T-helper 17 cell (primary cell): ENCODE measurements at regions not wholly inside any gene's neighbourhood (a gene's known extent, or its start where the extent isn't known, plus 50 kb on each side); places are given as distances from the start of the nearest gene placed in this dataset.
A peak's percentile ranks its signal among the peaks of the same experiment; 100 is the strongest.

Experiments used
- ATAC-seq: fragments of 150-1000 bp; cut with Tn5 transposase; 2 replicates; pipeline ENCODE4 v1.10.0; 2021; ENCODE audit warnings: mild to moderate bottlenecking, moderate library complexity
- DNase-seq, 3 donors: peaks; one replicate each; pipeline versions ENCODE4 v3.0.0 to v3.0.0-alpha.2; 2020 to 2021
- H3K9me3 ChIP-seq: one replicate; pipeline ENCODE4 v1.7.0; 2013; ENCODE audit warnings: low read length, mild to moderate bottlenecking; ENCODE audit not compliant: control insufficient read depth, poor library complexity, severe bottlenecking
- H3K27ac Mint-ChIP-seq: one replicate; pipeline ENCODE4 v1.8.0; 2022; ENCODE audit warnings: mild to moderate bottlenecking, moderate library complexity, mixed read lengths
- H3K27me3 Mint-ChIP-seq: one replicate; pipeline ENCODE4 v1.8.0; 2022; ENCODE audit warnings: mixed read lengths
- H3K36me3 Mint-ChIP-seq: one replicate; pipeline ENCODE4 v1.8.0; 2022; ENCODE audit warnings: low read depth, mixed read lengths
- H3K4me1 Mint-ChIP-seq: one replicate; pipeline ENCODE4 v1.8.0; 2022; ENCODE audit warnings: mild to moderate bottlenecking, mixed read lengths
- H3K4me3 Mint-ChIP-seq: one replicate; pipeline ENCODE4 v1.8.0; 2022; ENCODE audit warnings: mild to moderate bottlenecking, moderate library complexity, mixed read lengths

DNA sequence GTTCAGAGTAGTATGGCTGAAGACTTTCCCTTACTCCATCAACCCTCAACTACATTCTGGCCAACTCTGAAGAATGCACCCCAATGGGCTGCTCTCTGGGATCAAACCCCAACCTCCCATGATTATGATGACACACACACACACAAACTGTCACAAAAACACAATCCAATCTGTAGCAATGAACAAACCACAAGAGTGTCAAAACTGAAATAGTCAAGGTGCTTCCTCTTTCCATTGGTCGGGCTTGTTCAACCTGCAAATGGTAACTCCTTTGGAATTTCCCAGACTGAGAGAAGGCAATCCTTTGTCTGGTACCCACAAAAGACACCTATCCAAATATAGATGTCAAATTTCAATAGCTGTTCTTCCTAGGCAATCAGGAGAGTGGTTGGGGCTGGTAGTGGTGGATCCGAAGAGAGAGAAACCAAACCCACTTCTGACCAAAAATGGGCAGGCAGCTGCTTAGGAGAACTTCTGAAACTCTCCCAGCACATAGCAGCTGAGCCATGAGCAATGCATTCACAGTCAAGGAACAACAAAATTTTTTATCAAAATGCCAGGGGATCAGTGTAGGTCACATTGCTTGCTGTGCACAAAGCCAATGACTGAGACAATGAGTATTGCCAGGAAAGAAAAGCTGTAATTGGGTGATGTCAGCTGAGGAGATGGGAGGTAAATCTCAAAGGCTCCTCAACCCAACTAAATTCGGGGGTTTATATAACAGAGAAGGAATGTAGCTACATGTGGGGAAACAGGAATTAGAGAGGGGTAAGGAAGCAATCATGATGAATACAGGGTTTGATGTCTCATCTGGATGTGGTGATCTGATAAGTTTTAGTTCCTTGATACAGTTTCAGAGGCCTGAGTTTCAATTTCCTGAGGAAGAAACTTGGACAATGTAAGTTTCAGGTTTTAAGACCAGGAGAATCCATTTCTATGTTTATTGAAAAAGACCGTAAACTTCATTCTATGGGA, 191.4 kb downstream of the KITLG start:
- no peak overlapping the region for H3K4me3 Mint-ChIP-seq
- H3K4me1 Mint-ChIP-seq, result no peaks in the 10 kb centered on the region
- H3K9me3 ChIP-seq, result no peaks in the 10 kb centered on the region
- ATAC-seq (no peak), DNase-seq (no peak)
- no peaks in the 10 kb centered on the region for H3K36me3 Mint-ChIP-seq
- peaks cover 6% of the 10 kb centered on the region for H3K27me3 Mint-ChIP-seq
- H3K27ac Mint-ChIP-seq, result no peak overlapping the region

- no peaks in the 10 kb centered on the region for H3K9me3 ChIP-seq
- DNase-seq, result no peak
- no peaks in the 10 kb centered on the region for H3K4me1 Mint-ChIP-seq
- H3K36me3 Mint-ChIP-seq, result no peaks in the 10 kb centered on the region
- no peak for ATAC-seq
- no peak overlapping the region for H3K27ac Mint-ChIP-seq
- H3K4me3 Mint-ChIP-seq, result no peak overlapping the region
- peaks cover 6% of the 10 kb centered on the region for H3K27me3 Mint-ChIP-seq
Observed at GRCh38 chr12:88390811-88391210, 189.5 kb downstream of the KITLG start.

GRCh38 chr12:88391556-88391955, 188.7 kb downstream of the KITLG start:
- peaks cover 3% of the 10 kb centered on the region for H3K27me3 Mint-ChIP-seq
- H3K4me1 Mint-ChIP-seq, result no peaks in the 10 kb centered on the region
- no peak overlapping the region for H3K27ac Mint-ChIP-seq
- no peak for DNase-seq
- H3K4me3 Mint-ChIP-seq, result no peak overlapping the region
- H3K36me3 Mint-ChIP-seq, result no peaks in the 10 kb centered on the region
- no peaks in the 10 kb centered on the region for H3K9me3 ChIP-seq
- no peak for ATAC-seq

- Mint-ChIP-seq H3K27ac (no peak overlapping the region), H3K27me3 (no peaks in the 10 kb centered on the region), H3K4me3 (no peak overlapping the region), H3K36me3 (no peaks in the 10 kb centered on the region), H3K4me1 (no peaks in the 10 kb centered on the region)
- DNase-seq (no peak), ATAC-seq (no peak)
- no peaks in the 10 kb centered on the region for H3K9me3 ChIP-seq
Observed at GRCh38 chr12:88393017-88393767, 187.1 kb downstream of the KITLG start.

DNA sequence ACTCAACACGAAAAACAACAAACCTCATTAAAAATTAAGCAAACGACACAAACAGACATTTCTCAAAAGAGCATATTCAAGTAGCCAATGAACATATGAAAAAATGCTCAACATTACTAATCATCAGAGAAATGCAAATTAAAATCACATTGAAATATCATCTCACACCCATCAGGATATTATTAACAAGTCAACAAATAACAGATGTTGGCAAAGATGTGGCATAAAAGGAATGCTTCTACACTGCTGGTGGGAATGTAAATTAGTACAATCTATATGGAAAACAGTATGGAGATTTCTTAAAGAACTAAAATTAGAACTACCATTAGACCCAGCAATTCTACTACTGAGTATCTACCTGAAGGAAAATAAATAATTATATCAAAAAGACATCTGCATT, 182.2 kb downstream of the KITLG start:
- Mint-ChIP-seq H3K27me3 (no peaks in the 10 kb centered on the region), H3K36me3 (no peaks in the 10 kb centered on the region), H3K27ac (no peak overlapping the region), H3K4me1 (no peaks in the 10 kb centered on the region), H3K4me3 (no peak overlapping the region)
- H3K9me3 ChIP-seq, result no peaks in the 10 kb centered on the region
- ATAC-seq (no peak), DNase-seq (no peak)

DNA sequence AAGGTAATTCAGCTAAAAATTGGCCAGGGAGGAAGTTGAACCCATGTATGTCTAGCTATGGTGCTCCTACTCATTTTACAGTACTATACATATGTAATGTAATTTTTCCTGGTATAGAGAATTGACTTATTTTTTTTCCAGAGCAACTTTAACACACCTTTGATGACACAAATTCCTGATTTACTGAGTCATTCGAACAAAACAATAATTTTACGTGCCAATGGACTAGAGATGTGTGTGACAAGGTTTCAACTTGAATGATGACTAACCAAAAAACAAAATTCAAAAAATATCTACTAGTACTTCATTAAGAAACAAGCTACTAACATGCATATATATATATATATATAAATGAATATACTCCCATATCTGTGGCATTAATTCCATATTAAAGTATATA, 180.5 kb downstream of the KITLG start:
- ATAC-seq (no peak), DNase-seq (no peak)
- Mint-ChIP-seq H3K4me1 (no peaks in the 10 kb centered on the region), H3K4me3 (no peak overlapping the region), H3K27ac (peak overlapping the region; percentile 30), H3K36me3 (no peaks in the 10 kb centered on the region), H3K27me3 (no peaks in the 10 kb centered on the region)
- H3K9me3 ChIP-seq, result no peaks in the 10 kb centered on the region

- Mint-ChIP-seq H3K4me1 (no peaks in the 10 kb centered on the region), H3K36me3 (no peaks in the 10 kb centered on the region)
- H3K9me3 ChIP-seq, result no peaks in the 10 kb centered on the region
Observed at GRCh38 chr12:88400302-88400701, 180.0 kb downstream of the KITLG start.

GRCh38 chr12:88401155-88401554, 179.1 kb downstream of the KITLG start:
- peak overlapping the region; percentile 65 for H3K4me3 Mint-ChIP-seq

More at GRCh38 chr12:88400302-88400701, 180.0 kb downstream of the KITLG start:
- no peak for ATAC-seq
- Mint-ChIP-seq H3K27ac (no peak overlapping the region), H3K27me3 (no peaks in the 10 kb centered on the region), H3K4me3 (no peak overlapping the region)
- DNase-seq, result no peak

GRCh38 chr12:88406905-88407304, 173.4 kb downstream of the KITLG start:
- H3K27me3 Mint-ChIP-seq, result no peaks in the 10 kb centered on the region
- H3K4me1 Mint-ChIP-seq, result no peaks in the 10 kb centered on the region
- no peak overlapping the region for H3K4me3 Mint-ChIP-seq
- DNase-seq (no peak), ATAC-seq (no peak)
- H3K9me3 ChIP-seq, result no peaks in the 10 kb centered on the region
- H3K27ac Mint-ChIP-seq, result no peak overlapping the region
- H3K36me3 Mint-ChIP-seq, result no peaks in the 10 kb centered on the region

More at GRCh38 chr12:88401155-88401554, 179.1 kb downstream of the KITLG start:
- no peak overlapping the region for H3K27ac Mint-ChIP-seq
- ATAC-seq (peak; percentile 33), DNase-seq (no peak)
- no peaks in the 10 kb centered on the region for H3K36me3 Mint-ChIP-seq
- no peaks in the 10 kb centered on the region for H3K9me3 ChIP-seq
- H3K4me1 Mint-ChIP-seq, result no peaks in the 10 kb centered on the region
- H3K27me3 Mint-ChIP-seq, result no peaks in the 10 kb centered on the region

DNA sequence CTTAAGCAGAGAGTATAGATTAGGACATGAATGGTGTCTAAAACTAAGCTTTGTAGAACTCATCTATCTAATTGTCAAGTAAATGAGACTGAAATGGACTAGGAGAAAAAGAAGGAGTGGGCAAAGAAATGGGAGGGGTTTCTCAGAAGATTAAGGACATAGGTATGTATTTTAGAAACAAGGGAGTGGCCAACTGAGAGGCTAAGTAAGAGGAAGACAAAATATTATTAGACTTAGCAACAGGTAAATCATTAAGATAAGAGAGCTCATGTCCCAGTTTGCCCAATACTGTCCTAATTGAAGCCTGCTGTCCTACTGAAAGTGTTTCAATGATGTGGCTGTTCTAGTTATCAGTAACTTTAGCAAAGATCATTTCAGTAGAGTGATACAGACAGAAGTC, 171.4 kb downstream of the KITLG start:
- no peak for DNase-seq
- no peaks in the 10 kb centered on the region for H3K27me3 Mint-ChIP-seq
- H3K36me3 Mint-ChIP-seq, result no peaks in the 10 kb centered on the region
- ATAC-seq, result no peak
- no peak overlapping the region for H3K27ac Mint-ChIP-seq
- no peaks in the 10 kb centered on the region for H3K4me1 Mint-ChIP-seq
- H3K4me3 Mint-ChIP-seq, result no peak overlapping the region
- H3K9me3 ChIP-seq, result no peaks in the 10 kb centered on the region

DNA sequence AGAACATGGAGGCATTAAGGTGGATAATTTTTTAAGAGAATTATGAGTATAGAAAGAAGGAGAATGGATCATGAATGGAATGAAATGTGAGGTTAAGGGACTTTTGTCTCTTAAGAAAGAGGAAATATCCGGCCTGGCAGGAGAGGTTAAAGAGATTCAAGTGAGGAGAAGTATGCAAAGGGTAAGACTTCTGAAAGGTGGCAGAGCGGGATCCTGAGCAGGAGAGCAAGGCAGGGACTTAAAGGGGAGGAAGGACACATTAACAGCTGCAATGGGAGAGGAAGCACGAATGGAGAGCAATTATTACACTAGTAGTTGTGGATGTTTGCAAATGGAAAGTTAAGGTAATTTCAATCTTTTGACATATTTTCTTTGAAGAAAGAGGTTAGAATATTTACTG, 171.0 kb downstream of the KITLG start:
- no peak overlapping the region for H3K27ac Mint-ChIP-seq
- no peaks in the 10 kb centered on the region for H3K36me3 Mint-ChIP-seq
- no peak overlapping the region for H3K4me3 Mint-ChIP-seq
- no peaks in the 10 kb centered on the region for H3K9me3 ChIP-seq
- no peaks in the 10 kb centered on the region for H3K27me3 Mint-ChIP-seq
- no peak for ATAC-seq
- no peaks in the 10 kb centered on the region for H3K4me1 Mint-ChIP-seq
- no peak for DNase-seq

DNA sequence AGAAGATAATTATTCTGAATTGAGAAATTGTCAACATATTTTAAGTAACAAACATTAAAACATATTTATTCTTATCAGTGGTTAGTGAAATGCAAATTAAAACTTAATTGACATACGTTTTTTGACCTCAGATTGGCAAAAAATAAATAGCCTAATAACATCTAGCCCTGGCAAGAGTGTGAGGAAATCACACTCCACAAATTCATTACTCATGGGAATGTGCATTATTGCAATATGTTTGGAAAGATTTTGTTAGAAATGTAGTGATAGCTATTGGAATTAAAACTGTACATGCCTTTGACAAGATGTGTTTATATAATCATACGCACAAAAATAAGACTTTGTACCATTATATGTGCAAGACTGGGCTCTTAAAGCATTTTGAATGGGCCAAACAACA, 168.6 kb downstream of the KITLG start:
- ATAC-seq, result no peak
- Mint-ChIP-seq H3K4me1 (no peaks in the 10 kb centered on the region), H3K4me3 (no peak overlapping the region), H3K27ac (no peak overlapping the region), H3K27me3 (no peaks in the 10 kb centered on the region), H3K36me3 (no peaks in the 10 kb centered on the region)
- no peaks in the 10 kb centered on the region for H3K9me3 ChIP-seq
- no peak for DNase-seq

GRCh38 chr12:88413646-88414045, 166.6 kb downstream of the KITLG start:
- Mint-ChIP-seq H3K27ac (no peak overlapping the region), H3K36me3 (no peaks in the 10 kb centered on the region), H3K4me1 (no peaks in the 10 kb centered on the region), H3K27me3 (no peaks in the 10 kb centered on the region), H3K4me3 (no peak overlapping the region)
- no peaks in the 10 kb centered on the region for H3K9me3 ChIP-seq
- no peak for DNase-seq
- no peak for ATAC-seq
